CD4-positive, alpha-beta T cell (primary cell): ENCODE measurements at regions not wholly inside any gene's neighbourhood (a gene's known extent, or its start where the extent isn't known, plus 50 kb on each side); places are given as distances from the start of the nearest gene placed in this dataset.

Source experiments
- ATAC-seq: fragments of 200-7000 bp; cut with Tn5 transposase; one replicate; pipeline ENCODE4 v1.10.0; 2022; ENCODE audit warnings: mild to moderate bottlenecking; ENCODE audit not compliant: poor library complexity
- CTCF ChIA-PET: fragments of 350-600 bp; sonication (Branson Sonifier 250); formaldehyde crosslinking; loops from one replicate; lab custom pipeline; 2021; ENCODE audit warnings: antibody characterized with exemption, inconsistent platforms; lab: Charles Lee
- POLR2A ChIA-PET: fragments of 350-600 bp; sonication (Branson Sonifier 250); formaldehyde crosslinking; loops from one replicate; lab custom pipeline; 2021; ENCODE audit warnings: antibody characterized with exemption, inconsistent platforms; lab: Charles Lee
- DNase-seq, 14 experiments: peaks; one replicate each; pipeline ENCODE4 v3.0.0-alpha.2; 2013 to 2020; ENCODE audit warnings: mixed read lengths in 2 of 14
- H3K27ac ChIP-seq, 2 donors: one replicate each; pipeline versions ENCODE4 v1.5.1 to v1.7.0; 2013; ENCODE audit warnings: low read length in 2 of 2, low read depth in 1 of 2, mild to moderate bottlenecking in 1 of 2
- H3K27me3 ChIP-seq, 2 experiments: 1 replicate in 1 of 2; 2 replicates in 1 of 2; pipeline versions ENCODE4 v1.6.1 to v1.7.0; 2013; ENCODE audit warnings: low read length in 2 of 2, control low read depth in 1 of 2, mild to moderate bottlenecking in 1 of 2, moderate library complexity in 1 of 2; ENCODE audit not compliant: insufficient read depth in 2 of 2, control insufficient read depth in 1 of 2
- H3K36me3 ChIP-seq: one replicate; pipeline ENCODE4 v1.6.1; 2013; ENCODE audit warnings: low read length, control low read depth; ENCODE audit not compliant: insufficient read depth
- H3K4me1 ChIP-seq: one replicate; pipeline ENCODE4 v1.6.1; 2013; ENCODE audit warnings: low read length, control low read depth; ENCODE audit not compliant: insufficient read depth
- H3K4me3 ChIP-seq: one replicate; pipeline ENCODE4 v1.5.1; 2013; ENCODE audit warnings: mild to moderate bottlenecking, low read length, moderate library complexity
- H3K9me3 ChIP-seq, 2 experiments: 1 replicate in 1 of 2; 2 replicates in 1 of 2; pipeline versions ENCODE4 v1.6.1 to v1.7.0; 2013; ENCODE audit warnings: low read length in 2 of 2, mild to moderate bottlenecking in 2 of 2, control low read depth in 1 of 2, moderate library complexity in 1 of 2; ENCODE audit not compliant: control insufficient read depth in 1 of 2, insufficient read depth in 1 of 2
- H3K27ac Mint-ChIP-seq: one replicate; pipeline ENCODE4 v1.8.0; 2020; ENCODE audit warnings: mixed read lengths
- H3K27me3 Mint-ChIP-seq: one replicate; pipeline ENCODE4 v1.8.0; 2021; ENCODE audit warnings: mixed read lengths
- H3K36me3 Mint-ChIP-seq: one replicate; pipeline ENCODE4 v1.8.0; 2021; ENCODE audit warnings: low read depth, mixed read lengths
- H3K4me1 Mint-ChIP-seq: one replicate; pipeline ENCODE4 v1.8.0; 2021; ENCODE audit warnings: low read depth, mixed read lengths
- H3K4me3 Mint-ChIP-seq: one replicate; pipeline ENCODE4 v1.8.0; 2020; ENCODE audit warnings: mild to moderate bottlenecking, mixed read lengths
- H3K9me3 Mint-ChIP-seq: one replicate; pipeline ENCODE4 v1.8.0; 2020; ENCODE audit warnings: mixed read lengths
- CTCF ChIP-seq: fragments of 200-600 bp; IDR thresholded peaks from one replicate; pipeline ENCODE4 v1.8.0; 2022; ENCODE audit warnings: antibody characterized with exemption, mild to moderate bottlenecking
- intact Hi-C, 2 experiments: fragments of 100-400 bp; cut with DNase I in 1 of 2; cut with micrococcal nuclease in 1 of 2; formaldehyde crosslinking; loops; one replicate each; pipeline versions ENCODE4 v1.15.1 to v1.9.0; 2023 to 2025; cut with DNase I, micrococcal nuclease

GRCh38 chr6:6856538-6857523 is 250.9 kb upstream of the RREB1 start:
- no peaks in the 10 kb centered on the region for H3K9me3 ChIP-seq
- ATAC-seq (peak; percentile 84), DNase-seq (peak in 12 of 14 experiments; percentile 2 to 72 (median 22))
- Mint-ChIP-seq H3K9me3 (no peaks in the 10 kb centered on the region), H3K27ac (peak overlapping the region; percentile 23), H3K4me3 (peak overlapping the region; percentile 36), H3K4me1 (peaks cover 18% of the 10 kb centered on the region), H3K27me3 (no peaks in the 10 kb centered on the region), H3K36me3 (no peaks in the 10 kb centered on the region)
- H3K4me1 ChIP-seq = peaks cover 12% of the 10 kb centered on the region
- ChIA-PET POLR2A (no interaction called here), CTCF (no interaction called here)
- no peaks in the 10 kb centered on the region for H3K36me3 ChIP-seq
- no peak overlapping the region for H3K27ac ChIP-seq
- no peak for TF ChIP-seq CTCF
- H3K4me3 ChIP-seq = peak overlapping the region; percentile 37
- no peaks in the 10 kb centered on the region for H3K27me3 ChIP-seq
- intact Hi-C loops = no loop called here

DNA sequence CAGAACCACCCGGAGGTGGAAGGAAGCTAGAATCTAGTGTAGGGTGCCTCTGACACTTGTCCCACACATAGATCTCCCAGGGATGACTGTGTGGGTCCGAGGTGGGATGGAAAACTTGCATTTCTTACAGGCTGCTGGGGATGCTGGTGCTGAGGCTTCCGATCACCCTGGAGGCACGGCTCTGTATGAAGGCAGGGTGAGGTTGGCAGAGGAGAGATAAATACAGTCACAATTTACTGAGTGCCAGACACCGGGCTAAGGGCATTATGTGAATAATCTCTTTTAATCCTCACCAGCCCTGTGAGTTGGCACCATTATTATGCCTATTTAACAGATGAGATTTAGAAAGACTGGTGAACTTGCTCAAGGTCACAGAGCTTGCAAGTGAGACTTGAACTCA is 250.2 kb upstream of the RREB1 start:
- Histone ChIP-seq H3K27ac (no peak overlapping the region), H3K36me3 (no peaks in the 10 kb centered on the region), H3K9me3 (no peaks in the 10 kb centered on the region), H3K27me3 (no peaks in the 10 kb centered on the region), H3K4me1 (peaks cover 12% of the 10 kb centered on the region), H3K4me3 (no peak overlapping the region)
- intact Hi-C loops = no loop called here
- no peak overlapping the region for H3K27ac Mint-ChIP-seq
- no peaks in the 10 kb centered on the region for H3K36me3 Mint-ChIP-seq
- H3K4me3 Mint-ChIP-seq = no peak overlapping the region
- DNase-seq (no peak), ATAC-seq (no peak)
- H3K27me3 Mint-ChIP-seq = no peaks in the 10 kb centered on the region
- ChIA-PET POLR2A (no interaction called here), CTCF (no interaction called here)
- TF ChIP-seq CTCF = no peak
- H3K4me1 Mint-ChIP-seq = peaks cover 18% of the 10 kb centered on the region
- no peaks in the 10 kb centered on the region for H3K9me3 Mint-ChIP-seq

GRCh38 chr6:6858533-6858982 is 249.2 kb upstream of the RREB1 start:
- peaks cover 18% of the 10 kb centered on the region for H3K4me1 Mint-ChIP-seq
- H3K4me3 Mint-ChIP-seq = no peak overlapping the region
- TF ChIP-seq CTCF = no peak
- POLR2A ChIA-PET = no interaction called here
- no peaks in the 10 kb centered on the region for H3K27me3 Mint-ChIP-seq
- ATAC-seq (no peak), DNase-seq (peak in 3 of 14 experiments; percentile 7 to 47 (median 46))
- no peaks in the 10 kb centered on the region for H3K27me3 ChIP-seq
- H3K4me3 ChIP-seq = no peak overlapping the region
- no peak overlapping the region for H3K27ac Mint-ChIP-seq
- no peaks in the 10 kb centered on the region for H3K9me3 Mint-ChIP-seq
- intact Hi-C loops = no loop called here
- no peaks in the 10 kb centered on the region for H3K36me3 ChIP-seq
- CTCF ChIA-PET = no interaction called here
- H3K4me1 ChIP-seq = peaks cover 12% of the 10 kb centered on the region
- H3K9me3 ChIP-seq = no peaks in the 10 kb centered on the region
- H3K36me3 Mint-ChIP-seq = no peaks in the 10 kb centered on the region
- no peak overlapping the region for H3K27ac ChIP-seq
